Omental fat pad (tissue), 3 donors: ENCODE measurements at regions not wholly inside any gene's neighbourhood (a gene's known extent, or its start where the extent isn't known, plus 50 kb on each side); places are given as distances from the start of the nearest gene placed in this dataset.

Source experiments
- ATAC-seq: fragments of 150-250 bp; one replicate; pipeline ENCODE4 v1.9.1; 2016; ENCODE audit warnings: mild to moderate bottlenecking, moderate library complexity; ENCODE audit not compliant: low FRiP score
- DNase-seq: peaks from one replicate; pipeline ENCODE4 v3.0.0-alpha.2; 2019; ENCODE audit warnings: low spot score
- TF ChIP-seq, protein P1 (sequence below), 3 donors: fragments of 450-650 bp; IDR thresholded peaks; one replicate each; pipeline ENCODE4 v1.5.1; 2016 to 2017; ENCODE audit warnings: antibody characterized with exemption in 3 of 3, mild to moderate bottlenecking in 3 of 3, moderate library complexity in 2 of 3

- ATAC-seq (no peak), DNase-seq (no peak)
- TF ChIP-seq, protein P1, sequence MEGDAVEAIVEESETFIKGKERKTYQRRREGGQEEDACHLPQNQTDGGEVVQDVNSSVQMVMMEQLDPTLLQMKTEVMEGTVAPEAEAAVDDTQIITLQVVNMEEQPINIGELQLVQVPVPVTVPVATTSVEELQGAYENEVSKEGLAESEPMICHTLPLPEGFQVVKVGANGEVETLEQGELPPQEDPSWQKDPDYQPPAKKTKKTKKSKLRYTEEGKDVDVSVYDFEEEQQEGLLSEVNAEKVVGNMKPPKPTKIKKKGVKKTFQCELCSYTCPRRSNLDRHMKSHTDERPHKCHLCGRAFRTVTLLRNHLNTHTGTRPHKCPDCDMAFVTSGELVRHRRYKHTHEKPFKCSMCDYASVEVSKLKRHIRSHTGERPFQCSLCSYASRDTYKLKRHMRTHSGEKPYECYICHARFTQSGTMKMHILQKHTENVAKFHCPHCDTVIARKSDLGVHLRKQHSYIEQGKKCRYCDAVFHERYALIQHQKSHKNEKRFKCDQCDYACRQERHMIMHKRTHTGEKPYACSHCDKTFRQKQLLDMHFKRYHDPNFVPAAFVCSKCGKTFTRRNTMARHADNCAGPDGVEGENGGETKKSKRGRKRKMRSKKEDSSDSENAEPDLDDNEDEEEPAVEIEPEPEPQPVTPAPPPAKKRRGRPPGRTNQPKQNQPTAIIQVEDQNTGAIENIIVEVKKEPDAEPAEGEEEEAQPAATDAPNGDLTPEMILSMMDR (IDR thresholded peaks at IDR 0.05): no peak
Observed at GRCh38 chr1:231108516-231109302, 53.1 kb upstream of the TRIM67 start.

DNA sequence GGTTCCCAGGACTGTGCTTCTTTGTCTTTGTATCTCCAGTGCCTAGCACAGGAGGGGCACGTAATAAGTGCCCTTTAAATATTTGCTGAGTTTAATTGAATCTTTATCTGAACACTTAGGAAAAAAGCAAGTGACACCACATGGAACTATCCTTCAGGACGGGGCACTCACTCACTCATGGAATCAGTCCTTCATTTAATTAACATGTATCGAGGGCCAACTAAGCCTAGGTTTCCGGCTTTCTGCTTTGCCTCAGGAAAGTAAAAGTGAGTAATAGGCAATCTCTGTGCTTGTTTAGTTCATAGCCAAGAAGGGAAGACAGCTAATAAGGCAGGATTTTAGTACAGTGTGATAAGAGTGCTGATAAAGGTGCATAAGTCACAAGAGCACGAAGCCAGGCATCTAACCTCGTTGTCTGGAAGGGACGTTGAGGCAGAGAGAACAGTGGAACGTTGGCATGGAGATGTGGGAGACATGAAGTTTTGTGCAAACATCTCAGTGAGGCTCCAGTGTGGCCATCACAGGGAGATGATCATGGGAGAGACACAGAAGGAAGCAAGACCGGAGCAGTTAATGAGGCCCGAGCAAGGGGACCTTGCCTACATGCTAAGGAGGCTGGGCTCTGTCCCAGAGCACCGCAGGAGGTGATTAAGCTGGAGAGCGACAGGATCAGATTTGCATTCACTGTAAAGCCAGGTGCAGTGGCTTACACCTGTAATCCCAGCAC lies 54.1 kb upstream of the TRIM67 start:
- no peak for DNase-seq
- TF ChIP-seq, protein P1 (IDR thresholded peaks at IDR 0.05): no peak
- no peak for ATAC-seq

GRCh38 chr1:231107151-231107550 lies 54.7 kb upstream of the TRIM67 start:
- ATAC-seq: no peak
- TF ChIP-seq, protein P1 (IDR thresholded peaks at IDR 0.05): no peak
- DNase-seq: no peak

DNA sequence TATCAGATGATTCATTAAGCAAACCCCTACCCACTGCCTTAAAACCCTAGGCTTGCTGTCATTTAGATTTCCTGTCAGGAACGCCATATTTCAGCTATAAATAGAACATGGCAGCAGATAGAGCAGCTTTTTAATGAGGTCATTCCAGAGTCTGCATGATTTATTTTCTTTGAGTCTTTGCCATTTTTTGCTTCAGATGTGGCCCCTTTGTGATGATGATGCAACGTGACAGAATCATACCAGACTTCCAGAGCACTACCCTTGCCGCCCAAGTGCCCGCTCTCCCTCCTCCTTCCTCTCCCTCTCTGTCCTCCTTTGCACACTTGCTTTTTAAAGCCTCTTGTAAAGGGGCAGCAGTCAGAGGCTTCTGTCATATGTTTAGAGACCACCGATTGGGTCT lies 55.5 kb upstream of the TRIM67 start:
- DNase-seq: no peak
- no peak for ATAC-seq
- TF ChIP-seq, protein P1 (IDR thresholded peaks at IDR 0.05): no peak

DNA sequence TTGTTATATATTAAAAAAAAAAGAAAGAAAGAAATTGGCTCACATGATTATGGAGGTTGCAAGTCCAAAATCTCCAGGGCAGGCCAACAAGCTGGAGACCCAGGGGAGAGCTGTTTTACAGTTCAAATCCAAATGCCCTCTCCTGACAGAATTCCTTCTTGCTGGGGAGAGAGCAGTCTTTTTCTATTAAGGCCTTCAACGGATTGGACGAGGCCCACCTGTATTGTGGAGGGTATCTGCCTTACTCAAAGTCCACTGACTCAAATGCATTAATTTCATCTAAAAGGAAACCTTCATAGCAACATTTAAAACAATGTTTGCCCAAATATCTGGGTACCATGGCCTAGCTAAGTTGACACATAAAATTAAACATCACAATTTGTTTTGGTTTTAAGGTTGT lies 56.9 kb upstream of the TRIM67 start:
- TF ChIP-seq, protein P1 (IDR thresholded peaks at IDR 0.05): no peak
- ATAC-seq (no peak), DNase-seq (no peak)

DNA sequence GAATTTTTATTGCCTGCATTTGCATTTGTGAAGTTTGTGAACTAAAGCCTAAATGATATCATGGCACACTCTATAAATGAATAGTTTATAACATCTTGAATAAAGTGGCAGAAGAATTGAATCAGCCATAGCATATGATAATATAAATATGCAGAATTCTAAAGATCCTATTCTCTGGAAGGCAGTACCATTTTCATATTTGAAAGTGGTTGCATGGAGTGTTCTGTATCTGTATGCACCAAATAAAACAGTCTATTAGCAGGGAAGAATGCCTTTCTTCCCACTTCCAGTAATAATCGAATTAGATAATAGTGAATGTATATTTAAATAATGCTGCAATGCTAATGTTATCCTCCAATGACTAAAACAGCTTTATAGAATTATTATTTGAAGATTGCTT lies 57.9 kb upstream of the TRIM67 start:
- ATAC-seq: no peak
- no peak for DNase-seq
- TF ChIP-seq, protein P1 (IDR thresholded peaks at IDR 0.05): no peak
